Trophoblast cell (in vitro differentiated cells and primary cell): ENCODE measurements at regions not wholly inside any gene's neighbourhood (a gene's known extent, or its start where the extent isn't known, plus 50 kb on each side); places are given as distances from the start of the nearest gene placed in this dataset.

Experiments
- DNase-seq, 2 donors: peaks; one replicate each; pipeline ENCODE4 v3.0.0-alpha.2; 2016
- H2AFZ ChIP-seq: 2 replicates; pipeline ENCODE4 v1.6.1; 2013; ENCODE audit warnings: low read length, moderate library complexity, mild to moderate bottlenecking; ENCODE audit not compliant: insufficient read depth, poor library complexity
- H2AK5ac ChIP-seq: 2 replicates; pipeline ENCODE4 v1.6.1; 2013; ENCODE audit warnings: mild to moderate bottlenecking, low read length
- H2BK120ac ChIP-seq: 2 replicates; pipeline ENCODE4 v1.6.1; 2013; ENCODE audit warnings: low read length, mild to moderate bottlenecking, moderate library complexity; ENCODE audit not compliant: insufficient read depth, poor library complexity
- H2BK12ac ChIP-seq: 2 replicates; pipeline ENCODE4 v1.6.1; 2013; ENCODE audit warnings: mild to moderate bottlenecking, low read length, moderate library complexity
- H2BK5ac ChIP-seq: 2 replicates; pipeline ENCODE4 v1.6.1; 2013; ENCODE audit warnings: low read length, low read depth, moderate library complexity, mild to moderate bottlenecking; ENCODE audit not compliant: poor library complexity
- H3K14ac ChIP-seq: 2 replicates; pipeline ENCODE4 v1.6.1; 2013; ENCODE audit warnings: mild to moderate bottlenecking, low read length
- H3K18ac ChIP-seq: 2 replicates; pipeline ENCODE4 v1.6.1; 2013; ENCODE audit warnings: mild to moderate bottlenecking, low read length
- H3K23ac ChIP-seq: 2 replicates; pipeline ENCODE4 v1.6.1; 2013; ENCODE audit warnings: low read length
- H3K27ac ChIP-seq: 2 replicates; pipeline ENCODE4 v1.5.1; 2013; ENCODE audit warnings: low read depth, mild to moderate bottlenecking, inconsistent platforms, low read length, moderate library complexity
- H3K27me3 ChIP-seq: 2 replicates; pipeline ENCODE4 v1.6.1; 2013; ENCODE audit warnings: inconsistent platforms, mild to moderate bottlenecking, low read length, moderate library complexity; ENCODE audit not compliant: insufficient read depth
- H3K36me3 ChIP-seq, 2 experiments: 1 replicate in 1 of 2; 2 replicates in 1 of 2; pipeline ENCODE4 v1.6.1; 2013; ENCODE audit warnings: low read length in 2 of 2, mild to moderate bottlenecking in 2 of 2, moderate library complexity in 1 of 2; ENCODE audit not compliant: insufficient read depth in 2 of 2, control insufficient read depth in 1 of 2
- H3K4ac ChIP-seq: 2 replicates; pipeline ENCODE4 v1.6.1; 2013; ENCODE audit warnings: low read depth, mild to moderate bottlenecking, low read length, moderate library complexity
- H3K4me1 ChIP-seq, 2 experiments: 1 replicate in 1 of 2; 2 replicates in 1 of 2; pipeline ENCODE4 v1.6.1; 2013; ENCODE audit warnings: low read length in 2 of 2, mild to moderate bottlenecking in 2 of 2, moderate library complexity in 1 of 2; ENCODE audit not compliant: insufficient read depth in 2 of 2, control insufficient read depth in 1 of 2
- H3K4me2 ChIP-seq: 2 replicates; pipeline ENCODE4 v1.6.1; 2013; ENCODE audit warnings: inconsistent platforms, mild to moderate bottlenecking, low read length, moderate library complexity
- H3K4me3 ChIP-seq: 2 replicates; pipeline ENCODE4 v1.5.1; 2013; ENCODE audit warnings: mild to moderate bottlenecking, low read depth, low read length, inconsistent platforms
- H3K79me1 ChIP-seq: one replicate; pipeline ENCODE4 v1.6.1; 2013; ENCODE audit warnings: low read length
- H3K79me2 ChIP-seq: 2 replicates; pipeline ENCODE4 v1.6.1; 2013; ENCODE audit warnings: low read length, mild to moderate bottlenecking; ENCODE audit not compliant: control insufficient read depth, insufficient read depth, poor library complexity
- H3K9ac ChIP-seq: 2 replicates; pipeline ENCODE4 v1.6.1; 2013; ENCODE audit warnings: mild to moderate bottlenecking, low read length
- H3K9me3 ChIP-seq: 2 replicates; pipeline ENCODE4 v1.6.1; 2013; ENCODE audit warnings: low read depth, mild to moderate bottlenecking, control low read depth, inconsistent platforms, low read length; ENCODE audit not compliant: insufficient read depth
- H4K12ac ChIP-seq: 2 replicates; pipeline ENCODE4 v1.6.1; 2013; ENCODE audit warnings: low read depth, mild to moderate bottlenecking, low read length, moderate library complexity
- H4K8ac ChIP-seq: 2 replicates; pipeline ENCODE4 v1.6.1; 2013; ENCODE audit warnings: low read depth, mild to moderate bottlenecking, low read length, moderate library complexity
- H4K91ac ChIP-seq: one replicate; pipeline ENCODE4 v1.6.1; 2013; ENCODE audit warnings: low read depth, mild to moderate bottlenecking, low read length, moderate library complexity
- WGBS: extraction: QIAGEN DNeasy Blood & Tissue Kit; methylation state at CpG from one replicate; pipeline ENCODE4 v1.1.7; 2013; ENCODE audit warnings: missing lambda C conversion rate; ENCODE audit not compliant: insufficient read length, insufficient coverage; ENCODE audit errors: extremely low coverage; 5-methylcytosine and 5-hydroxymethylcytosine counted together

GRCh38 chr4:141425124-141425523 lies 204.4 kb downstream of the ZNF330 start:
- no peaks in the 10 kb centered on the region for H3K27me3 ChIP-seq
- H3K27ac ChIP-seq = no peak overlapping the region
- H2BK5ac ChIP-seq = no peak overlapping the region
- no peak overlapping the region for H2AFZ ChIP-seq
- no peaks in the 10 kb centered on the region for H3K9me3 ChIP-seq
- no peaks in the 10 kb centered on the region for H3K79me2 ChIP-seq
- no peak overlapping the region for H4K8ac ChIP-seq
- no peak overlapping the region for H3K18ac ChIP-seq
- no peaks in the 10 kb centered on the region for H3K36me3 ChIP-seq
- no peaks in the 10 kb centered on the region for H3K79me1 ChIP-seq
- H3K9ac ChIP-seq = no peak overlapping the region
- H3K4ac ChIP-seq = no peak overlapping the region
- H2BK12ac ChIP-seq = no peak overlapping the region
- no peak overlapping the region for H3K14ac ChIP-seq
- no peak overlapping the region for H4K12ac ChIP-seq
- no peak overlapping the region for H2AK5ac ChIP-seq
- DNase-seq = no peak
- no CpG with 5 or more reads among the region's 1 CpG for WGBS
- no peak overlapping the region for H3K23ac ChIP-seq
- no peak overlapping the region for H3K4me3 ChIP-seq
- H4K91ac ChIP-seq = no peak overlapping the region
- H2BK120ac ChIP-seq = no peak overlapping the region
- no peak overlapping the region for H3K4me2 ChIP-seq
- no peaks in the 10 kb centered on the region for H3K4me1 ChIP-seq

- no CpG with 5 or more reads among the region's 4 CpGs for WGBS
- Histone ChIP-seq H4K91ac (no peak overlapping the region), H3K4me2 (no peak overlapping the region), H3K14ac (no peak overlapping the region), H4K8ac (no peak overlapping the region), H2BK120ac (no peak overlapping the region), H3K4me3 (no peak overlapping the region), H3K18ac (no peak overlapping the region), H2AK5ac (no peak overlapping the region), H3K27ac (no peak overlapping the region), H3K36me3 (no peaks in the 10 kb centered on the region), H2BK5ac (no peak overlapping the region), H3K4me1 (no peaks in the 10 kb centered on the region), H2AFZ (no peak overlapping the region), H3K23ac (no peak overlapping the region), H3K9ac (no peak overlapping the region), H3K4ac (no peak overlapping the region), H3K9me3 (no peaks in the 10 kb centered on the region), H2BK12ac (no peak overlapping the region), H3K79me1 (no peaks in the 10 kb centered on the region), H3K79me2 (no peaks in the 10 kb centered on the region), H3K27me3 (no peaks in the 10 kb centered on the region), H4K12ac (no peak overlapping the region)
- DNase-seq = no peak
These were observed 207.1 kb downstream of the ZNF330 start for GRCh38 chr4:141427726-141428296.

- Histone ChIP-seq H2BK5ac (no peak overlapping the region), H3K27ac (no peak overlapping the region), H4K91ac (no peak overlapping the region), H2AFZ (no peak overlapping the region), H3K4me2 (no peak overlapping the region), H2BK120ac (no peak overlapping the region), H3K79me2 (no peaks in the 10 kb centered on the region), H3K18ac (no peak overlapping the region), H4K8ac (no peak overlapping the region), H3K14ac (no peak overlapping the region), H3K9ac (no peak overlapping the region), H3K23ac (no peak overlapping the region), H3K4ac (no peak overlapping the region), H3K36me3 (no peaks in the 10 kb centered on the region), H3K27me3 (no peaks in the 10 kb centered on the region), H2BK12ac (no peak overlapping the region), H2AK5ac (no peak overlapping the region), H3K4me3 (no peak overlapping the region), H3K79me1 (no peaks in the 10 kb centered on the region), H3K9me3 (no peaks in the 10 kb centered on the region), H4K12ac (no peak overlapping the region), H3K4me1 (no peaks in the 10 kb centered on the region)
- WGBS = no CpG with 5 or more reads among the region's 6 CpGs
- DNase-seq = no peak
These were observed 206.4 kb upstream of the IL15 start for GRCh38 chr4:141429933-141430332.

- Histone ChIP-seq H2BK120ac (no peak overlapping the region), H3K79me1 (no peaks in the 10 kb centered on the region), H4K91ac (no peak overlapping the region), H2AK5ac (no peak overlapping the region), H3K23ac (no peak overlapping the region), H2AFZ (no peak overlapping the region), H3K36me3 (no peaks in the 10 kb centered on the region), H3K4me3 (no peak overlapping the region), H3K18ac (no peak overlapping the region), H2BK12ac (no peak overlapping the region), H3K4me1 (no peaks in the 10 kb centered on the region), H4K8ac (no peak overlapping the region), H2BK5ac (no peak overlapping the region), H3K27ac (no peak overlapping the region), H3K79me2 (no peaks in the 10 kb centered on the region), H3K9ac (no peak overlapping the region), H3K9me3 (no peaks in the 10 kb centered on the region), H3K14ac (no peak overlapping the region), H4K12ac (no peak overlapping the region), H3K4ac (no peak overlapping the region), H3K4me2 (no peak overlapping the region), H3K27me3 (no peaks in the 10 kb centered on the region)
- DNase-seq = no peak
- WGBS = no CpG with 5 or more reads among the region's 4 CpGs
These were observed 205.7 kb upstream of the IL15 start for GRCh38 chr4:141430686-141431085.
